Panc1 (cell line): ENCODE measurements at regions not wholly inside any gene's neighbourhood (a gene's known extent, or its start where the extent isn't known, plus 50 kb on each side); places are given as distances from the start of the nearest gene placed in this dataset.

Experiments used
- POLR2AphosphoS5 ChIP-seq: IDR thresholded peaks from 2 replicates; pipeline ENCODE4 v1.6.1; 2012; ENCODE audit warnings: mild to moderate bottlenecking, low read depth, low read length, moderate library complexity
- TF ChIP-seq, protein P1 (sequence below): fragments of 450-650 bp; IDR thresholded peaks from 2 replicates; pipeline ENCODE4 v1.5.1; 2017; ENCODE audit warnings: mild to moderate bottlenecking

DNA sequence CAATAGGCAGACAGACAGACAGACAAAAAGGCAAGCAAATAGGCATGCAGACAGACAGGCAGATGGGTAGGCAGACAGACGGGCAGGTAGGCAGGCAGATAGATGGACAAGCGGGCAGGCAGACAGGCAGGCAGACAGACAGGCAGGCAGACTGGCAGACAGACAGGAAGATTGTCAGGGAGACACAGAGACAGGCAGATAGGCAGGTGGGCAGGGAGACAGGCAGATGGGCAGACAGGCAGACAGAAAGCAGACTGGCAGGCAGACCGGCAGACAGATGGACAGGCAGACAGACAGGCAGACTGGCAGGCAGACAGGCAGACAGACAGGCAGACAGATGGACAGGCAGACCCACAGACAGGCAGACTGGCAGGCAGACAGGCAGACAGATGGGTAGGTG lies 70.3 kb upstream of the MYL10 start:
- TF ChIP-seq, protein P1, sequence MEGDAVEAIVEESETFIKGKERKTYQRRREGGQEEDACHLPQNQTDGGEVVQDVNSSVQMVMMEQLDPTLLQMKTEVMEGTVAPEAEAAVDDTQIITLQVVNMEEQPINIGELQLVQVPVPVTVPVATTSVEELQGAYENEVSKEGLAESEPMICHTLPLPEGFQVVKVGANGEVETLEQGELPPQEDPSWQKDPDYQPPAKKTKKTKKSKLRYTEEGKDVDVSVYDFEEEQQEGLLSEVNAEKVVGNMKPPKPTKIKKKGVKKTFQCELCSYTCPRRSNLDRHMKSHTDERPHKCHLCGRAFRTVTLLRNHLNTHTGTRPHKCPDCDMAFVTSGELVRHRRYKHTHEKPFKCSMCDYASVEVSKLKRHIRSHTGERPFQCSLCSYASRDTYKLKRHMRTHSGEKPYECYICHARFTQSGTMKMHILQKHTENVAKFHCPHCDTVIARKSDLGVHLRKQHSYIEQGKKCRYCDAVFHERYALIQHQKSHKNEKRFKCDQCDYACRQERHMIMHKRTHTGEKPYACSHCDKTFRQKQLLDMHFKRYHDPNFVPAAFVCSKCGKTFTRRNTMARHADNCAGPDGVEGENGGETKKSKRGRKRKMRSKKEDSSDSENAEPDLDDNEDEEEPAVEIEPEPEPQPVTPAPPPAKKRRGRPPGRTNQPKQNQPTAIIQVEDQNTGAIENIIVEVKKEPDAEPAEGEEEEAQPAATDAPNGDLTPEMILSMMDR = no peak
- TF ChIP-seq POLR2AphosphoS5 = no peak
